ENCODE measurements at regions not wholly inside any gene's neighbourhood (a gene's known extent, or its start where the extent isn't known, plus 50 kb on each side); places are given as distances from the start of the nearest gene placed in this dataset.

- H3K36me3 Mint-ChIP-seq (ENCODE audit: insufficient read depth): no peaks in the 10 kb centered on the region
- TF ChIP-seq CTCF (IDR thresholded peaks at IDR 0.05; ENCODE audit: unreplicated experiment): no peak
- no peaks in the 10 kb centered on the region for H3K4me1 Mint-ChIP-seq (ENCODE audit: low read depth)
- H3K4me3 Mint-ChIP-seq (ENCODE audit: low read depth): no peak overlapping the region
- DNase-seq (ENCODE audit: low spot score, unreplicated experiment): no peak
- no peak overlapping the region for H3K27ac Mint-ChIP-seq
- peaks cover 6% of the 10 kb centered on the region for H3K27me3 Mint-ChIP-seq
- no peaks in the 10 kb centered on the region for H3K9me3 Mint-ChIP-seq (ENCODE audit: low read depth)
Observed at GRCh38 chr11:115900111-115900510, 395.9 kb upstream of the CADM1 start.

DNA sequence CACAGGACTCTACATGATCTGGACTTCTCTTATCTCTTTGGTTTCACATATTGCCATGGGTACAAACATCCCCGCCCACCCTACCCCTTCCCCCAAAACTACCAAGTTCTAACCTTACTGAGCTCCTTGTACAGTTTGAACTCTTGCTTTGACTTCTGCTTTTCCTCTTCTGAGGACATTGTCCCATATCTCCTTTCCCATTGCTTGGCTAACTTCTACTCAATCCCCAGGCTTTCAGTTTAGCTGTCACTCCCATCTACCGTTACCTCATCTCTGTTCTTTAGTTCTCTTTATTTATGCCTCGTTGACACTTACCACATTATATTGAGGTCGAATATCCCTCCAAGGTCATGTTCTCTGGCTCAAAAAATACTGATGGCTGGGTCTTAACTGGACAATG is 393.5 kb upstream of the CADM1 start:
- no peak for TF ChIP-seq CTCF (IDR thresholded peaks at IDR 0.05; ENCODE audit: unreplicated experiment)
- no peak for DNase-seq (ENCODE audit: low spot score, unreplicated experiment)
- H3K27ac Mint-ChIP-seq: no peak overlapping the region
- H3K9me3 Mint-ChIP-seq (ENCODE audit: low read depth): no peaks in the 10 kb centered on the region
- no peaks in the 10 kb centered on the region for H3K4me1 Mint-ChIP-seq (ENCODE audit: low read depth)
- H3K36me3 Mint-ChIP-seq (ENCODE audit: insufficient read depth): no peaks in the 10 kb centered on the region
- H3K4me3 Mint-ChIP-seq (ENCODE audit: low read depth): no peak overlapping the region
- H3K27me3 Mint-ChIP-seq: peaks cover 2% of the 10 kb centered on the region

DNA sequence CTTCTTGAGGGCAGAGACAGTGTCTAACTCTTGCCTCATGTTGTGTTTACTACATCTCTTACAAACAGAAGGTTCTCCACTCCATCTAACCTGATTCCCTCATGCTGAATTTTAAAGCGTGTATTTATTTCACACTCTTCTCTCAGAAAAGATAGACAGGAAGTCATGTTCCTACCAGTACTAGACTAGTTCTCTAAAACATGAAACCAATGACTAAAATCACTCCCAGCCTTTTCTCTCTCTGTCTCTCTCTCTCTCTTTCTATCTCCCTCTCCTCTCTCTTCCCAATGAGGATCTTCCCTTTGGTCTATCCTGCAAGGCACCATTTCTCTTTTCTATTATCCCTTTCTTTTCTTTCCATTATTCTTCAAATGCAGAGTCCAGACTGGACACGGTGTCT is 391.9 kb upstream of the CADM1 start:
- Mint-ChIP-seq H3K9me3 (ENCODE audit: low read depth) (no peaks in the 10 kb centered on the region), H3K4me3 (ENCODE audit: low read depth) (no peak overlapping the region), H3K36me3 (ENCODE audit: insufficient read depth) (no peaks in the 10 kb centered on the region), H3K27ac (no peak overlapping the region), H3K4me1 (ENCODE audit: low read depth) (no peaks in the 10 kb centered on the region), H3K27me3 (peaks cover 9% of the 10 kb centered on the region)
- DNase-seq (ENCODE audit: low spot score, unreplicated experiment): no peak
- no peak for TF ChIP-seq CTCF (IDR thresholded peaks at IDR 0.05; ENCODE audit: unreplicated experiment)

GRCh38 chr11:115895594-115895993 is 391.4 kb upstream of the CADM1 start:
- no peaks in the 10 kb centered on the region for H3K9me3 Mint-ChIP-seq (ENCODE audit: low read depth)
- no peak for DNase-seq (ENCODE audit: low spot score, unreplicated experiment)
- no peak overlapping the region for H3K4me3 Mint-ChIP-seq (ENCODE audit: low read depth)
- no peak overlapping the region for H3K27ac Mint-ChIP-seq
- H3K27me3 Mint-ChIP-seq: peaks cover 10% of the 10 kb centered on the region
- no peaks in the 10 kb centered on the region for H3K36me3 Mint-ChIP-seq (ENCODE audit: insufficient read depth)
- TF ChIP-seq CTCF (IDR thresholded peaks at IDR 0.05; ENCODE audit: unreplicated experiment): no peak
- H3K4me1 Mint-ChIP-seq (ENCODE audit: low read depth): no peaks in the 10 kb centered on the region

GRCh38 chr11:115894176-115894575 is 390.0 kb upstream of the CADM1 start:
- H3K27ac Mint-ChIP-seq: no peak overlapping the region
- H3K4me3 Mint-ChIP-seq (ENCODE audit: low read depth): no peak overlapping the region
- TF ChIP-seq CTCF (IDR thresholded peaks at IDR 0.05; ENCODE audit: unreplicated experiment): no peak
- no peaks in the 10 kb centered on the region for H3K9me3 Mint-ChIP-seq (ENCODE audit: low read depth)
- H3K27me3 Mint-ChIP-seq: peaks cover 10% of the 10 kb centered on the region
- no peaks in the 10 kb centered on the region for H3K4me1 Mint-ChIP-seq (ENCODE audit: low read depth)
- no peak for DNase-seq (ENCODE audit: low spot score, unreplicated experiment)
- no peaks in the 10 kb centered on the region for H3K36me3 Mint-ChIP-seq (ENCODE audit: insufficient read depth)

Measured in progenitor cell of endocrine pancreas (in vitro differentiated cells).